ENCODE measurements at regions not wholly inside any gene's neighbourhood (a gene's known extent, or its start where the extent isn't known, plus 50 kb on each side); places are given as distances from the start of the nearest gene placed in this dataset.
A peak's percentile ranks its signal among the peaks of the same experiment; 100 is the strongest.

DNA sequence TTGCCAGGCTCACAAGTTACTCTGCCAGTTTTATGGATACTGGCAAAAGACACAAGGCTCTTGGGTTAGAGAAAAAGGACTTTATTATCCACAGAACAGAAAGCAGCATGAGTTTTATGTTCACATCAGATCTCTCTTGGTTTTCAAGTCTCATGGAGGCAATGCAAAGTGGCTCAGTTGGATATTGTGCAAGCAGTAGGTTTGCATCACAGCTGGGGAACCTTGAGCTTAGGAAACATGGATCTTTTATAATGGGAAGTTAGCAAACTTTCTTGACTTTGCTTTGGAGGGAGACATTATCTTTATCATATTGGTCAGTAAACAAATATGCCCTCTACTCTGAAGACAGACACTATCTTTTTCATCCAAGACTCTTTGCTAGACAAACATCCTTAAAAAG lies 109.2 kb upstream of the GRPR start:
- Histone ChIP-seq H3K4me1 (peaks cover 21% of the 10 kb centered on the region), H3K27me3 (ENCODE audit: low read depth) (no peaks in the 10 kb centered on the region), H3K4me3 (no peak overlapping the region), H3K9me3 (no peaks in the 10 kb centered on the region), H3K36me3 (replicated peaks) (no peaks in the 10 kb centered on the region)
- in situ Hi-C loops (cut with MboI; ENCODE audit: low sequenced_read_pairs), result no loop called here
- no peak for DNase-seq (ENCODE audit: low spot score in 2 of 2)

DNA sequence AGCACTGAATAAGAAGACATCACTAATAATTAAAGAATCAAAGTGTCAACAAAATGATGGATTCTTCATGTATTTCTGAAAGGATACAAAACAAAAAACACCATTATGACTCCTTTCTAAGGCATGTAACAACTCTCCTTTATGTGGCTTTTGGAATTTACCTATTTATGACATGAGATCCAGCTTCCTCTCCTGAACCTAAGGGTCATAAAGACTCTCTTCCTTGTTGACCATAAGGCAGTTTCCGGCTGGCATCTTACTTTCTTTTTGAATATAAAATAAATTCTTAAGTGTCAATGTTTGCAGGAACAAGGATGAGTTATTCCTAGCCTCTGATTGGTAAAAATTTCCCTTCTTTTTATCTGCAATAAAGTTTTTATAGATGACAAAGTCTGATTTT lies 111.1 kb upstream of the GRPR start:
- H3K27me3 ChIP-seq (ENCODE audit: low read depth), result no peaks in the 10 kb centered on the region
- no peaks in the 10 kb centered on the region for H3K36me3 ChIP-seq (replicated peaks)
- no peaks in the 10 kb centered on the region for H3K9me3 ChIP-seq
- no peak overlapping the region for H3K4me3 ChIP-seq
- no peak for DNase-seq (ENCODE audit: low spot score in 2 of 2)
- H3K4me1 ChIP-seq, result peaks cover 2% of the 10 kb centered on the region
- in situ Hi-C loops (cut with MboI; ENCODE audit: low sequenced_read_pairs), result no loop called here

DNA sequence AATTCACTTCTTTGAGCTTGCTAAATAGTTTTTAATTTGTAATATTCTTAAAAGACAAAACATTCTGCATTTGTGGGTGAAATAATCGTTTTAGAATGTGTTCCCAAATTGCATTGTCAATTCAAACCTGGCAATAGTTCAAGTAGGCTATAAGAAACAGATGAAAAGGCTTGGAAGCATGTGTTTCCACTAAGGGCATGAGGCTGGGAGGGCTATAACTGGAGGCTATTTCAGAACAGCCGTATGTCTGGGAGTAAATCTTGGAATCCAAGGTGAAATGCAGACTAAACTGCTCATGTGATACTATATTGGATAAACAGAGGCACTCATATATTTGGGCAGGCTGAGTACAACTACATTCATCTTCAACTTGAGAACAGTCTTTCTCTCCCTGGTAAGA lies 117.4 kb upstream of the GRPR start:
- no peaks in the 10 kb centered on the region for H3K36me3 ChIP-seq (replicated peaks)
- H3K27me3 ChIP-seq (ENCODE audit: low read depth), result no peaks in the 10 kb centered on the region
- H3K9me3 ChIP-seq, result 0 out of 2 replicates have a peak, but pooled peaks cover 2% of the 10 kb centered on the region
- H3K4me3 ChIP-seq, result no peak overlapping the region
- no peak for DNase-seq (ENCODE audit: low spot score in 2 of 2)
- in situ Hi-C loops (cut with MboI; ENCODE audit: low sequenced_read_pairs), result no loop called here
- H3K4me1 ChIP-seq, result no peaks in the 10 kb centered on the region

DNA sequence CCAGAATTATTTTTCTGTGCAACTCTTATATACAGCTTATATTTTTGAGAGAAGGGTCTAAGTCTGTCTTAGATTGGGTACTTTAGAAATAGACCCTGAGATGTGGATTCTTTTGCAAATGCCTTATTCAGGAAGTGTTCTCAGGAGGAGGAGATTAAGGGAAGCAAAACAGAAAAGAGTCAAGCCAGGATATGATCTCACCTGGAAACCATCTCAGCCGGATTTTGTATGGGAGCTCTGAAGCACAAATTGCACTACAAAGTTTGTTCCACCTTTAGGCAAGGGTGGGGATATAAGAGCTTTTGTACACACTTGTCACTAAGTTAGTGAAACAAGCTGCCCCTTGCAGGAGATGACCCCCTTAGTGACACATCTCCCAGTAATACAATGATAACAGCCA lies 121.2 kb upstream of the GRPR start:
- Histone ChIP-seq H3K4me3 (no peak overlapping the region), H3K36me3 (replicated peaks) (no peaks in the 10 kb centered on the region), H3K9me3 (0 out of 2 replicates have a peak, but pooled peaks cover 3% of the 10 kb centered on the region), H3K27me3 (ENCODE audit: low read depth) (no peaks in the 10 kb centered on the region), H3K4me1 (no peaks in the 10 kb centered on the region)
- no peak for DNase-seq (ENCODE audit: low spot score in 2 of 2)
- in situ Hi-C loops (cut with MboI; ENCODE audit: low sequenced_read_pairs), result no loop called here

DNA sequence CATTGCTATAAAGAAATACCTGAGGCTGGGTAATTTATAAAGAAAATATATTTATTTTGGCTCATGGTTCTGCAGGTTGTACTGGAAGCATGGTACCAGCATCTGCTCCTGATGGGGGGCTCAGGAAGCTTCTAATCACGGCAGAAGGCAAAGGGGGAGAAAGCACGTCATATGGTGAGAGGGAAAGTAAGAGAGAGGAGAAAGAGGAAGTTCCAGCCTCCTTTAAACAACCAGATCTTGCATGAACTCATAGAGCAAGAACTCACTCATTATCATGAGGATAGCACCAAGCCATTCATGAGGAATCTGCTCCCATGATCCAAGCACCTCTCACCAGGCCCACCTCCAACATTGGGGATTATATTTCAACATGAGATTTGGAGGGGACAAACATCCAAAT lies 125.0 kb upstream of the GRPR start:
- H3K36me3 ChIP-seq (replicated peaks), result no peaks in the 10 kb centered on the region
- in situ Hi-C loops (cut with MboI; ENCODE audit: low sequenced_read_pairs), result no loop called here
- H3K4me1 ChIP-seq, result no peaks in the 10 kb centered on the region
- H3K4me3 ChIP-seq, result no peak overlapping the region
- H3K9me3 ChIP-seq, result 0 out of 2 replicates have a peak, but pooled peaks cover 3% of the 10 kb centered on the region
- DNase-seq (ENCODE audit: low spot score in 2 of 2), result no peak
- H3K27me3 ChIP-seq (ENCODE audit: low read depth), result no peaks in the 10 kb centered on the region

DNA sequence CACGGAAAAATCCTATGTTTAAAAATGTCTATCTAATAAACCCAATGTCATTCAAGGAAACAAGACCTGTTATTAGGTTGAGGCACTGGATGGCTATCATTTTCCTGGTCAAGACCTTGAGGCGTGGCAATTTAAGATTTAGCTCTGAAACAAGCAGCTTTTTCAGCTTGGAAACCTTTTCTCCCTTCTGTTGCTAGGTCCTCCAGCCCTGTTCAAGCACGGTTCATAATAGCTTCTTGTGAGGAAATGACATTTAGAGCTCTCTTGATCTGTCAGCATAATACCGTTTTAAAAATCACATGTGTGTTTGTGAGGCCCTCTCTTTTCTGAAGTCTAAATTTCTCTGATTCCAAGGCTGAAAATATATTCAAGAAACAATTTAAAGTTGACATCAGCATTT lies 133.6 kb upstream of the GRPR start:
- no peak for DNase-seq (ENCODE audit: low spot score in 2 of 2)
- Histone ChIP-seq H3K4me1 (no peaks in the 10 kb centered on the region), H3K27me3 (ENCODE audit: low read depth) (no peaks in the 10 kb centered on the region), H3K36me3 (replicated peaks) (no peaks in the 10 kb centered on the region), H3K9me3 (no peaks in the 10 kb centered on the region), H3K4me3 (no peak overlapping the region)
- in situ Hi-C loops (cut with MboI; ENCODE audit: low sequenced_read_pairs), result no loop called here

DNA sequence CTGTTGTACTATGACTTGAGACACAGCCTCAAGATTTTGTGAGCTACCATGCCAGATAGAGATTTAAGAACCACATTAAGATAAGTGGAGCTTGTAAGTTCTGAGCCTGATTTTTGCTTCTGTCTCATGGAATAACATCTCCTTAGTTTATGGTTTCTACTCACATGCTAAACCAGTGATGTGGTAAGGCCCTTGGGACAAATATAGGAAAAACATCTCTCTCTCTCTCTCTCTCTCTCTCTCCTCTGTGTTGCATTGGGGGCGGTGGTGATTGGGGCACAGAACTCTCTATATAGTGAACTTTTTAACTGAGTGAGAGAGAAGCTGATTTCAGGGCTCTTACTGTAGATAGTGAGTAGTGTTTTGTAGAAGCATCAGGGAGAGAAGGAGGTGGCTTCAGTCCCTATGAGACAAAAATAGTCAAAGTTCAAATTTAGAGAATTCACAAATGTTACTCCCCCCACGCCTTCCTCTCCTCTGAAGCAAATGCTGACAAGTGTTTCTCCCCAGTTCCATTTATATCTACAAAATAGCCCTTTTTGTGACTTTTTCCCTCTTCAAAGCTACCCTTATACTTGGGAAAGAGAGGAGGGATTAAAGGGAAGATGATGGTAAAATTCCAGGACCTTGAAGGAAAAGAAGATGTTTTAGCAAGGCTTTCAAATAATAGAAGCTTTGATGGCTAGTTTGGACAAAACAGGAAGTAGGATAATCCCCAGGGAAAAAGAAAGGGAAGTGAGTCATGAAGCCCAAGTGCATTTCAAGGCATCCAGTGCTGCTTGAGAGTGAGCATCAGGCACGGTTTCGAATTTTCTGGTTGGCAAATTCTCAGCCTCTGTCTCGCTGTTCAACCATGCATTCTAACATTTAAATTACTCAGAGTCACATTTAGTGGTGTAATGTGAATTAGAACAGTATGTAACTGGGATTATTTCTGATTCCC lies 134.3 kb upstream of the AP1S2 start:
- Histone ChIP-seq H3K4me3 (no peak overlapping the region), H3K27me3 (ENCODE audit: low read depth) (no peaks in the 10 kb centered on the region), H3K36me3 (replicated peaks) (no peaks in the 10 kb centered on the region), H3K9me3 (no peaks in the 10 kb centered on the region), H3K4me1 (no peaks in the 10 kb centered on the region)
- in situ Hi-C loops (cut with MboI; ENCODE audit: low sequenced_read_pairs), result no loop called here
- no peak for DNase-seq (ENCODE audit: low spot score in 2 of 2)

DNA sequence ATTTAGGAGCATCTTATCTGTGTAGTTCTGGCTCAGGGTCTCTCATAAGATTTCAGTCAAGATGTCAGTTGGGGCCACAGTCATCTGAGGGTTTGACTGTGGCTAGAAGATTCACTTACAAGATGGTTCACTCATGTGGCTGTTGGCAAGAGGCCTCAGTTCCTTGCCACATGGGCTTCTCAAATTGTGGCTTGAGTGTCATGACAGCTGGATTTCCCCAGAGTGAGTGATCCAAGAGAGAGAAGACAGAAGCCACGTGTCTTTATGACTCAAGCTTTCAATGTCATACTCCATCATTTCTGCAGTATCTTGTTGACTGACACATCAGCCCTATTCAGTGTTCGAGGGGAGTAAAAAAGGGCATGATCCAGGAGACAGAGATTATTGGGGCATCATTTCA lies 131.3 kb upstream of the AP1S2 start:
- H3K4me3 ChIP-seq, result no peak overlapping the region
- no peaks in the 10 kb centered on the region for H3K27me3 ChIP-seq (ENCODE audit: low read depth)
- no peaks in the 10 kb centered on the region for H3K9me3 ChIP-seq
- in situ Hi-C loops (cut with MboI; ENCODE audit: low sequenced_read_pairs), result no loop called here
- no peaks in the 10 kb centered on the region; the same call in 1 of the 2 replicates for H3K4me1 ChIP-seq
- no peak for DNase-seq (ENCODE audit: low spot score in 2 of 2)
- H3K36me3 ChIP-seq (replicated peaks), result no peaks in the 10 kb centered on the region

DNA sequence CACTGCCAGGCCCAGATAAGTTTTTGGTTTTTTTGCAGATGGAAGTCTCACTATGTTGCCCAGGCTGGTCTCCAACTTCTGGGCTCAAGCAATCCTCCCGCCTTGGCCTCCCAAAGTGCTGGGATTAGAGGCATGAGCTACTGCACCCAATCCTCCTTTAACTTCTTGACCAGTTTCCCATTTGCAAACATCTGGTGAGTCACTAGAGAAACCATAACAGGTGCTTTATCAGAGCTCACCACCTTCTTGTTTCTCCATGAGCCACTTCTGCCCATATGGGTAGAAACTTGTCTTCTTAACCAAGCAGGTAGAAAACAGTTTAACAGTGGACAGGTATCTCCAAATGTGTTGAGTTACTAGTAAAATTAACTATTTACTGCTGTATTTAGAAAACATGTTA lies 128.4 kb upstream of the AP1S2 start:
- in situ Hi-C loops (cut with MboI; ENCODE audit: low sequenced_read_pairs), result no loop called here
- H3K4me1 ChIP-seq, result no peaks in the 10 kb centered on the region; the same call in 1 of the 2 replicates
- H3K36me3 ChIP-seq (replicated peaks), result no peaks in the 10 kb centered on the region
- DNase-seq (ENCODE audit: low spot score in 2 of 2), result no peak
- no peak overlapping the region for H3K4me3 ChIP-seq
- no peaks in the 10 kb centered on the region for H3K27me3 ChIP-seq (ENCODE audit: low read depth)
- no peaks in the 10 kb centered on the region for H3K9me3 ChIP-seq

DNA sequence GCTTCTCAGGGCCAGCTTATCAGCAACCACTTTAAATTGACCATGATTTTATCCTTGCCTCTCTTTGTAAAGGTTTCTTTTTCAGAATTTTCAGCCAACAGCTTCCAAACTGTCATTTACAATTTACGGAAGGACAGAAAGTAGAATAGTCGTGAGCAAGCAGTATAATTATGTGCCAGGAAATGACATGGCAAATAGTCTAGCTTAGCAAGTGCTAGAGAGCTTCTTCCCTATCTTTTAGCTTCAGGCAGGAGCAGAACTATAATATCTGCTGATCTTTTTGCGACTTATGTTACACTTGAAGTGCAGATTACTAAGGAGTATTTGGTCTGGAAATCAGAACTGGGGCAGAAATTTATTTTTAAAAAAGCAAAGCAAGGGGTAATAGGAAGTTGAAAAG lies 123.0 kb upstream of the AP1S2 start:
- in situ Hi-C loops (cut with MboI; ENCODE audit: low sequenced_read_pairs), result no loop called here
- H3K4me3 ChIP-seq, result no peak overlapping the region
- no peaks in the 10 kb centered on the region for H3K36me3 ChIP-seq (replicated peaks)
- H3K4me1 ChIP-seq, result no peaks in the 10 kb centered on the region; the same call in 1 of the 2 replicates
- no peak for DNase-seq (ENCODE audit: low spot score in 2 of 2)
- H3K9me3 ChIP-seq, result no peaks in the 10 kb centered on the region
- H3K27me3 ChIP-seq (ENCODE audit: low read depth), result no peaks in the 10 kb centered on the region

DNA sequence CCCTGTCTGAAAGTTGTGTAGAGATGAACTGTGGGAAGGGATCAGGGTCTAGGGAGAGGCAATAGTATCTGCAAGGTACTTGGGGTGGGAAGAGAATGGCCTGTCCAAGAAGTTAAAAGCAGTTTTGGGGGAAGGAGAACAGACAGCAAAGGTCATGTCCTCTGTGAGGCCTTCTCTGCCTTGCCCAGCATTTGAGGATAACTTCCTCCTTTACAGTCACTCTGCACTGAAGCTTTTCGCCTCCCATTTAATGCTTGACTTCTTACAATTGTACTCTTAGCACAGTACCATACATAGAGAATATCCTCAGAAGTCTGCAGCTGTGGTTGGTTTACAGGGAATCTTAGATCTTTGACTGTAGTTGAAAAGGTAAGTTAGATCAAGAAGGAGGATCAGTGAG lies 121.8 kb upstream of the AP1S2 start:
- in situ Hi-C loops (cut with MboI; ENCODE audit: low sequenced_read_pairs), result no loop called here
- H3K36me3 ChIP-seq (replicated peaks), result no peaks in the 10 kb centered on the region
- DNase-seq (ENCODE audit: low spot score in 2 of 2), result no peak

DNA sequence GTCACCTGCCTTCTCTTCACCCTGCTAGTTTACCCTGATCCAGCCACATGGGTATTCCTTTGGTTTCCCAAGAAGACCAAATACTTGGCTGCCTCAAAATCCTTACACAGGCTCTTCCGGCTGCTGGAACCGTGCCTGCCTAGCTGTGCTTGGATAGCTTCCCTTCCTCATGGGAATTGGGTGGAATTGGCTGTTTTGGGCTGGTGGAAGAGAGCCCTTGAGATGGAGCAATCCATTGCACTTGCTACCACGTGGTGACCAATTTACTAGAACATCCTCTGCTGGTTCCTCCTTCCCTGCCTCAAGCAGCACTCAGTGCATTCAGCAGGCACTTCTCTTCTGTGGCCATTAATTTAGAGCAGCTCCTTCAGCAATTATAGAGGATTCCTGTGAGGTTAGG lies 119.3 kb upstream of the AP1S2 start:
- Histone ChIP-seq H3K36me3 (replicated peaks) (no peaks in the 10 kb centered on the region), H3K9me3 (no peaks in the 10 kb centered on the region), H3K27me3 (ENCODE audit: low read depth) (no peaks in the 10 kb centered on the region), H3K4me1 (no peaks in the 10 kb centered on the region; the same call in 1 of the 2 replicates), H3K4me3 (no peak overlapping the region)
- in situ Hi-C loops (cut with MboI; ENCODE audit: low sequenced_read_pairs), result no loop called here
- DNase-seq (ENCODE audit: low spot score in 2 of 2), result no peak

More for the DNA sequence above, 121.8 kb upstream of the AP1S2 start:
- Histone ChIP-seq H3K9me3 (no peaks in the 10 kb centered on the region), H3K4me1 (no peaks in the 10 kb centered on the region; the same call in none of the 2 replicates), H3K27me3 (ENCODE audit: low read depth) (no peaks in the 10 kb centered on the region), H3K4me3 (no peak overlapping the region)

DNA sequence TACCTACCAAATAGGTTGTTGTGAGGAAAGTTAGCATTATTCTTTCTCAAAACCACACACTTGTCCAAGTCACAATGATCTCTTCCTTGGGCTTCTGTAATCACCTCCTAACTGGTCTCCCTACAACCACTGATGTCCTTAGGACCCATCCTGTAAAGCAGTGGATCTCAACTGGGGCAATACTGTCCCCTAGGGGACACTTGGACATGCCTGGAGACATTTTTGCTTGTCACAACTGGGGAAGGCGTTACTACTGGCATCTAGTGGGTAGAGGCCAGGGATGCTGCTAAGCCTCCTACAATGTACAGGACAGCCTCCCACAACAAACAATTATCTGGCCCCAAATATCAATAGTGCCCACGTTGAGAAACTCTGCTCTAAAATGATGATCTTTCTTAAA lies 118.7 kb upstream of the AP1S2 start:
- Histone ChIP-seq H3K9me3 (no peaks in the 10 kb centered on the region), H3K4me1 (no peaks in the 10 kb centered on the region; the same call in 1 of the 2 replicates), H3K27me3 (ENCODE audit: low read depth) (no peaks in the 10 kb centered on the region), H3K4me3 (no peak overlapping the region), H3K36me3 (replicated peaks) (no peaks in the 10 kb centered on the region)
- peak; percentile 8 to 53 for DNase-seq (ENCODE audit: low spot score in 2 of 2)
- in situ Hi-C loops (cut with MboI; ENCODE audit: low sequenced_read_pairs), result no loop called here

DNA sequence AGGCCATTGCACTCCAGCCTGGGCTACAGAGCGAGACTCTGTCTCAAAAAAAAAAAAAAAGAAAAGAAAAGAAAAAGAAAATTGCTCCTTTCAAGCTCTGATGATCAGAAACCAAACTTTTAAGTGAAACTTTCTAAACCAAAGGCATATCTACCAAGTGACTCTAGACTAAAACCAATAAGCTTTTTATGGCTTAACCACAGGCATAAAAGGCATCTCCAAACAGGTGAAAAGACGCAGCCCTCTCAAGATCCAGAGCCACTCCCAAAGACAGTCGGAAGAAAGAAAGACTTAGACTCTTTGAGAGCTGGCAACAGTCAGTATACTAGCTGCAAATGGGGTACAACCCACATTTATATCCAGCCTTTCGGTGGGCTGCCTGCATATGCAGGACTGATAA lies 117.1 kb upstream of the AP1S2 start:
- no peak overlapping the region for H3K4me3 ChIP-seq
- H3K27me3 ChIP-seq (ENCODE audit: low read depth), result no peaks in the 10 kb centered on the region
- H3K9me3 ChIP-seq, result no peaks in the 10 kb centered on the region
- in situ Hi-C loops (cut with MboI; ENCODE audit: low sequenced_read_pairs), result no loop called here
- H3K36me3 ChIP-seq (replicated peaks), result no peaks in the 10 kb centered on the region
- DNase-seq (ENCODE audit: low spot score in 2 of 2), result no peak
- H3K4me1 ChIP-seq, result no peaks in the 10 kb centered on the region; the same call in 1 of the 2 replicates

Data from HAP-1 (cell line).